Cardiac muscle cell (in vitro differentiated cells and primary cell): ENCODE measurements at regions not wholly inside any gene's neighbourhood (a gene's known extent, or its start where the extent isn't known, plus 50 kb on each side); places are given as distances from the start of the nearest gene placed in this dataset.
"Not testable (repeated sequence)": the region's sequence is repeated elsewhere in the genome, so short reads cannot be mapped to it uniquely, and the experiment has no call there.

Source experiments
- DNase-seq, 2 donors: peaks; one replicate each; pipeline versions ENCODE4 v3.0.0 to v3.0.0-alpha.2; 2010 to 2017; ENCODE audit warnings: low read depth in 1 of 2, low spot score in 1 of 2
- H3K27ac ChIP-seq: fragments of 200-600 bp; sonication (generic); 2 replicates; pipeline ENCODE4 v1.5.1; 2016
- H3K27me3 ChIP-seq: fragments of 200-600 bp; sonication (generic); 2 replicates; pipeline ENCODE4 v1.6.0; 2016; ENCODE audit warnings: control low read depth
- H3K36me3 ChIP-seq: fragments of 200-600 bp; sonication (generic); 2 replicates; pipeline ENCODE4 v1.5.1; 2016; ENCODE audit warnings: control low read depth
- H3K4me1 ChIP-seq: fragments of 200-600 bp; sonication (generic); 2 replicates; pipeline ENCODE4 v1.8.1; 2017; ENCODE audit warnings: low read depth, mild to moderate bottlenecking, mixed run types
- H3K4me3 ChIP-seq: fragments of 200-600 bp; sonication (generic); 2 replicates; pipeline ENCODE4 v1.5.1; 2016; ENCODE audit warnings: mild to moderate bottlenecking
- H3K9me3 ChIP-seq: fragments of 200-600 bp; sonication (generic); 2 replicates; pipeline ENCODE4 v1.5.1; 2017; ENCODE audit warnings: low read depth, mild to moderate bottlenecking, control low read depth
- TF ChIP-seq, protein P1 (sequence below): IDR thresholded peaks from 2 replicates; pipeline ENCODE4 v1.5.1; 2012; ENCODE audit warnings: low read depth, mild to moderate bottlenecking, low read length

DNA sequence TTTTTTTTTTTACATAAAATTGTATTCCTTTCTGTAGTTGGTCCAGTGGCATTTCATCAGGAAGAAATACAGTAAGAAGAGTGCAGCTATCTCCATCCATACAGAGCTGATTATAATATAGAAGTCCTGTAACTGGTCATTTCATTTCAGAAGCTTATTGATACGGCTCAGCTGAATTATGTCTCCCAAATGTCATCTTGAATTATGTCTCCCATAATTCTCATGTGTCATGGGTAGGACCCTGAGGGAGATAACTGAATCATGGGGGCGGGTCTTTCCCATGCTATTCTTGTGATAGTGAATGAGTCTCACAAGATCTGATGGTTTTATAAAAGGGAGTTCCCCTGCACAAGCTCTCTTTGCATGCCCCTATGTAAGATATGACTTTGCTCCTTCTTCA, 492.9 kb downstream of the CHSY3 start:
- no peak overlapping the region for H3K4me3 ChIP-seq
- DNase-seq, result no peak
- no peaks in the 10 kb centered on the region for H3K36me3 ChIP-seq
- TF ChIP-seq, protein P1, sequence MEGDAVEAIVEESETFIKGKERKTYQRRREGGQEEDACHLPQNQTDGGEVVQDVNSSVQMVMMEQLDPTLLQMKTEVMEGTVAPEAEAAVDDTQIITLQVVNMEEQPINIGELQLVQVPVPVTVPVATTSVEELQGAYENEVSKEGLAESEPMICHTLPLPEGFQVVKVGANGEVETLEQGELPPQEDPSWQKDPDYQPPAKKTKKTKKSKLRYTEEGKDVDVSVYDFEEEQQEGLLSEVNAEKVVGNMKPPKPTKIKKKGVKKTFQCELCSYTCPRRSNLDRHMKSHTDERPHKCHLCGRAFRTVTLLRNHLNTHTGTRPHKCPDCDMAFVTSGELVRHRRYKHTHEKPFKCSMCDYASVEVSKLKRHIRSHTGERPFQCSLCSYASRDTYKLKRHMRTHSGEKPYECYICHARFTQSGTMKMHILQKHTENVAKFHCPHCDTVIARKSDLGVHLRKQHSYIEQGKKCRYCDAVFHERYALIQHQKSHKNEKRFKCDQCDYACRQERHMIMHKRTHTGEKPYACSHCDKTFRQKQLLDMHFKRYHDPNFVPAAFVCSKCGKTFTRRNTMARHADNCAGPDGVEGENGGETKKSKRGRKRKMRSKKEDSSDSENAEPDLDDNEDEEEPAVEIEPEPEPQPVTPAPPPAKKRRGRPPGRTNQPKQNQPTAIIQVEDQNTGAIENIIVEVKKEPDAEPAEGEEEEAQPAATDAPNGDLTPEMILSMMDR, result no peak
- H3K9me3 ChIP-seq, result no peaks in the 10 kb centered on the region
- no peaks in the 10 kb centered on the region for H3K27me3 ChIP-seq
- no peaks in the 10 kb centered on the region for H3K4me1 ChIP-seq
- H3K27ac ChIP-seq, result no peak overlapping the region

GRCh38 chr5:130391727-130392264, 487.5 kb downstream of the CHSY3 start:
- not testable (repeated sequence) for H3K4me3 ChIP-seq, DNase-seq, H3K4me1 ChIP-seq, H3K27ac ChIP-seq, H3K27me3 ChIP-seq, H3K36me3 ChIP-seq, H3K9me3 ChIP-seq

GRCh38 chr5:130386155-130386554, 481.9 kb downstream of the CHSY3 start:
- H3K9me3 ChIP-seq, result no peaks in the 10 kb centered on the region
- H3K27ac ChIP-seq, result no peak overlapping the region
- DNase-seq, result no peak
- no peaks in the 10 kb centered on the region for H3K27me3 ChIP-seq
- no peaks in the 10 kb centered on the region for H3K4me1 ChIP-seq
- TF ChIP-seq, protein P1, result no peak
- H3K4me3 ChIP-seq, result no peak overlapping the region
- no peaks in the 10 kb centered on the region for H3K36me3 ChIP-seq

GRCh38 chr5:130385656-130386055, 481.4 kb downstream of the CHSY3 start:
- TF ChIP-seq, protein P1, result no peak
- Histone ChIP-seq H3K27me3 (no peaks in the 10 kb centered on the region), H3K4me1 (no peaks in the 10 kb centered on the region), H3K9me3 (no peaks in the 10 kb centered on the region), H3K36me3 (no peaks in the 10 kb centered on the region), H3K4me3 (no peak overlapping the region), H3K27ac (no peak overlapping the region)
- no peak for DNase-seq

GRCh38 chr5:130365956-130366355, 461.7 kb downstream of the CHSY3 start:
- no peaks in the 10 kb centered on the region for H3K4me1 ChIP-seq
- no peak overlapping the region for H3K27ac ChIP-seq
- H3K27me3 ChIP-seq, result no peaks in the 10 kb centered on the region
- H3K4me3 ChIP-seq, result no peak overlapping the region
- no peaks in the 10 kb centered on the region for H3K9me3 ChIP-seq
- no peaks in the 10 kb centered on the region for H3K36me3 ChIP-seq
- DNase-seq, result no peak
- TF ChIP-seq, protein P1, result no peak

DNA sequence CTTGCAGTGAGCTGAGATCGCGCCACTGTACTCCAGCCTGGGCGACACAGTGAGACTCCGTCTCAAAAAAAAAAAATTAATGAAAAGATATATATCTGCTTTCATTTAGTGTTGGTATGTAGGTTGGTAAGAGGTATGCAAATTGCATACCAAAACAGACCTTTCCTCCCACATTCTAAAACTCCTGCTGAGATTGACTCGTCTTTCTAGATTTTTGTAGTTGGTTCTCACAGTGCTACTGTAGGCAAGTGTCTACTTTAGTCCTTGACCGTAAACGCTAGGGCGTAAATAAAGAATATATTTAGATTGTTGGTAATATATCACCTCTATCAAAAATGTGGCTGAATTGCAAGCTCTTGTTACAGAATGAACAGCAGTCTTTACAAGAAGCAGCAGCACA, 445.9 kb downstream of the CHSY3 start:
- no peaks in the 10 kb centered on the region for H3K9me3 ChIP-seq
- H3K36me3 ChIP-seq, result no peaks in the 10 kb centered on the region
- no peak overlapping the region for H3K4me3 ChIP-seq
- H3K27ac ChIP-seq, result no peak overlapping the region
- no peaks in the 10 kb centered on the region for H3K4me1 ChIP-seq
- no peak for DNase-seq
- TF ChIP-seq, protein P1, result no peak
- H3K27me3 ChIP-seq, result no peaks in the 10 kb centered on the region
